Choroid plexus epithelial cell (primary cell): ENCODE measurements at regions not wholly inside any gene's neighbourhood (a gene's known extent, or its start where the extent isn't known, plus 50 kb on each side); places are given as distances from the start of the nearest gene placed in this dataset.

Source experiments
- DNase-seq: peaks from one replicate; pipeline ENCODE4 v3.0.0-alpha.2; 2010; ENCODE audit warnings: low read depth
- H3K4me3 ChIP-seq: 2 replicates; pipeline ENCODE4 v1.5.1; 2011; ENCODE audit warnings: low read depth, mild to moderate bottlenecking, control low read depth, low read length, moderate library complexity
- CTCF ChIP-seq: conservative IDR thresholded peaks from 2 replicates; pipeline ENCODE4 v1.5.1; 2011; ENCODE audit warnings: low read depth, mild to moderate bottlenecking, control low read depth, inconsistent platforms, low read length, moderate library complexity

- TF ChIP-seq CTCF = no peak
- H3K4me3 ChIP-seq = no peak overlapping the region
- DNase-seq = no peak
Observed at GRCh38 chr14:82626156-82627066, 1092.8 kb upstream of the SEL1L start.

- H3K4me3 ChIP-seq = no peak overlapping the region
- no peak for DNase-seq
- no peak for TF ChIP-seq CTCF
Observed at GRCh38 chr14:82635915-82636314, 1102.3 kb upstream of the SEL1L start.

GRCh38 chr14:82636426-82636825, 1102.8 kb upstream of the SEL1L start:
- H3K4me3 ChIP-seq = no peak overlapping the region
- no peak for DNase-seq
- no peak for TF ChIP-seq CTCF

- no peak overlapping the region for H3K4me3 ChIP-seq
- DNase-seq = no peak
- TF ChIP-seq CTCF = no peak
Observed at GRCh38 chr14:82641050-82641540, 1107.4 kb upstream of the SEL1L start.

- peak; percentile 9 for DNase-seq
- no peak for TF ChIP-seq CTCF
- peak overlapping the region; percentile 28 for H3K4me3 ChIP-seq
Observed at GRCh38 chr14:82642425-82642824, 1108.8 kb upstream of the SEL1L start.

- TF ChIP-seq CTCF = no peak
- DNase-seq = no peak
Observed at GRCh38 chr14:82647088-82647810, 1113.6 kb upstream of the SEL1L start.

More at GRCh38 chr14:82647088-82647810, 1113.6 kb upstream of the SEL1L start:
- H3K4me3 ChIP-seq = no peak overlapping the region
